ENCODE measurements at regions not wholly inside any gene's neighbourhood (a gene's known extent, or its start where the extent isn't known, plus 50 kb on each side); places are given as distances from the start of the nearest gene placed in this dataset.

GRCh38 chr6:159095616-159096015, 50.8 kb upstream of the TAGAP start:
- no peaks in the 10 kb centered on the region for H3K9me3 ChIP-seq
- no peaks in the 10 kb centered on the region for H3K36me3 ChIP-seq
- peaks cover 0 to 32% of the 10 kb centered on the region in 2 donors for H3K4me1 ChIP-seq
- intact Hi-C loops (cut with DNase I) = no loop called here
- DNase-seq (no peak), ATAC-seq (no peak)
- TF ChIP-seq CTCF (IDR thresholded peaks at IDR 0.05) = no peak
- no peaks in the 10 kb centered on the region for H3K27me3 ChIP-seq
- no peak overlapping the region for H3K4me3 ChIP-seq
- no peak overlapping the region for H3K27ac ChIP-seq

- no peak for TF ChIP-seq CTCF (IDR thresholded peaks at IDR 0.05)
- no peaks in the 10 kb centered on the region for H3K9me3 ChIP-seq
- DNase-seq (peak in 1 of 4 donors; percentile 67), ATAC-seq (no peak)
- H3K4me1 ChIP-seq = peaks cover 0 to 24% of the 10 kb centered on the region in 2 donors
- H3K27ac ChIP-seq = no peak overlapping the region
- H3K4me3 ChIP-seq = no peak overlapping the region
- intact Hi-C loops (cut with DNase I) = no loop called here
- H3K27me3 ChIP-seq = no peaks in the 10 kb centered on the region
- no peaks in the 10 kb centered on the region for H3K36me3 ChIP-seq
These were observed 49.9 kb upstream of the TAGAP start for GRCh38 chr6:159094444-159095252.

Measured in left lung (tissue), 4 donors.